ENCODE measurements at regions not wholly inside any gene's neighbourhood (a gene's known extent, or its start where the extent isn't known, plus 50 kb on each side); places are given as distances from the start of the nearest gene placed in this dataset.
"Not testable (repeated sequence)": the region's sequence is repeated elsewhere in the genome, so short reads cannot be mapped to it uniquely, and the experiment has no call there.

GRCh38 chr12:89205517-89205916 lies 146.8 kb downstream of the DUSP6 start:
- no peaks in the 10 kb centered on the region for H3K9me3 ChIP-seq (replicated peaks; ENCODE audit: low read length)
- no peaks in the 10 kb centered on the region for H3K27me3 ChIP-seq (ENCODE audit: control insufficient read depth, insufficient read depth, low read length)
- no peak overlapping the region for H3K4me2 ChIP-seq (ENCODE audit: low read length)
- H3K36me3 ChIP-seq (ENCODE audit: insufficient read depth, low read length) = no peaks in the 10 kb centered on the region
- peaks cover 12% of the 10 kb centered on the region for H3K4me1 ChIP-seq (ENCODE audit: control insufficient read depth, insufficient read depth, low read length)
- no peak overlapping the region for H3K9ac ChIP-seq (ENCODE audit: low read depth, low read length)
- H3K4me3 ChIP-seq (ENCODE audit: low read length) = no peak overlapping the region

DNA sequence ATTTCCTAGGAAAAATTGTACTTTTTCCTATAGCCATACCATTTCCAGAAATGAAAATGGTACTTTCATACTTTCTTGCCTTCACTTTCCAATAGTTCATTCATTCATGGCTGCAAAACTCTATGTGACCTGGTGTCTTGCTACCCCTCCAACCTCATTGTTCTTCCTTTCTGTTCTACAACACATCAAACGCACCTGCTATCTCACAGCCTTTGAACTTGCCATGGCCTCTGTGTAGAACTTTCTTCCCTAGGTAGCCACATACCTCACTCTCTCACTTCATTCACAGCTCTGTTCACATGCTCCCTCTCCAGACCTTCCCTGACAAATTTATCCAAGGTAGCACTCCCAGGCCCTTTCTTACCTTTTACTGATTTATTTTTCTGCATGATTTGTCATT lies 149.2 kb downstream of the DUSP6 start:
- Histone ChIP-seq H3K27me3 (ENCODE audit: control insufficient read depth, insufficient read depth, low read length) (no peaks in the 10 kb centered on the region), H3K4me2 (ENCODE audit: low read length) (no peak overlapping the region), H3K9me3 (replicated peaks; ENCODE audit: low read length) (no peaks in the 10 kb centered on the region), H3K9ac (ENCODE audit: low read depth, low read length) (no peak overlapping the region), H3K4me3 (ENCODE audit: low read length) (no peak overlapping the region), H3K4me1 (ENCODE audit: control insufficient read depth, insufficient read depth, low read length) (no peaks in the 10 kb centered on the region), H3K36me3 (ENCODE audit: insufficient read depth, low read length) (no peaks in the 10 kb centered on the region)

GRCh38 chr12:89200217-89200616 lies 152.1 kb downstream of the DUSP6 start:
- no peak overlapping the region for H3K4me3 ChIP-seq (ENCODE audit: low read length)
- no peaks in the 10 kb centered on the region for H3K4me1 ChIP-seq (ENCODE audit: control insufficient read depth, insufficient read depth, low read length)

GRCh38 chr12:89195470-89195869 lies 156.8 kb downstream of the DUSP6 start:
- Histone ChIP-seq H3K9ac (ENCODE audit: low read depth, low read length) (no peak overlapping the region), H3K4me2 (ENCODE audit: low read length) (no peak overlapping the region), H3K27me3 (ENCODE audit: control insufficient read depth, insufficient read depth, low read length) (no peaks in the 10 kb centered on the region), H3K4me3 (ENCODE audit: low read length) (no peak overlapping the region), H3K36me3 (ENCODE audit: insufficient read depth, low read length) (no peaks in the 10 kb centered on the region), H3K4me1 (ENCODE audit: control insufficient read depth, insufficient read depth, low read length) (peaks cover 4% of the 10 kb centered on the region), H3K9me3 (replicated peaks; ENCODE audit: low read length) (no peaks in the 10 kb centered on the region)

More at GRCh38 chr12:89200217-89200616, 152.1 kb downstream of the DUSP6 start:
- H3K27me3 ChIP-seq (ENCODE audit: control insufficient read depth, insufficient read depth, low read length) = no peaks in the 10 kb centered on the region
- H3K9ac ChIP-seq (ENCODE audit: low read depth, low read length) = no peak overlapping the region
- H3K4me2 ChIP-seq (ENCODE audit: low read length) = no peak overlapping the region
- H3K9me3 ChIP-seq (replicated peaks; ENCODE audit: low read length) = no peaks in the 10 kb centered on the region
- H3K36me3 ChIP-seq (ENCODE audit: insufficient read depth, low read length) = no peaks in the 10 kb centered on the region

GRCh38 chr12:89194683-89195082 lies 157.6 kb downstream of the DUSP6 start:
- H3K9ac ChIP-seq (ENCODE audit: low read depth, low read length) = no peak overlapping the region
- H3K4me3 ChIP-seq (ENCODE audit: low read length) = no peak overlapping the region
- peaks cover 4% of the 10 kb centered on the region for H3K4me1 ChIP-seq (ENCODE audit: control insufficient read depth, insufficient read depth, low read length)
- no peaks in the 10 kb centered on the region for H3K27me3 ChIP-seq (ENCODE audit: control insufficient read depth, insufficient read depth, low read length)
- H3K36me3 ChIP-seq (ENCODE audit: insufficient read depth, low read length) = no peaks in the 10 kb centered on the region
- H3K9me3 ChIP-seq (replicated peaks; ENCODE audit: low read length) = peaks cover under 1% of the 10 kb centered on the region
- no peak overlapping the region for H3K4me2 ChIP-seq (ENCODE audit: low read length)

- no peak overlapping the region for H3K4me3 ChIP-seq (ENCODE audit: low read length)
- peaks cover 6% of the 10 kb centered on the region for H3K9me3 ChIP-seq (replicated peaks; ENCODE audit: low read length)
- no peak overlapping the region for H3K4me2 ChIP-seq (ENCODE audit: low read length)
- peaks cover 4% of the 10 kb centered on the region for H3K4me1 ChIP-seq (ENCODE audit: control insufficient read depth, insufficient read depth, low read length)
- no peaks in the 10 kb centered on the region for H3K27me3 ChIP-seq (ENCODE audit: control insufficient read depth, insufficient read depth, low read length)
- H3K36me3 ChIP-seq (ENCODE audit: insufficient read depth, low read length) = no peaks in the 10 kb centered on the region
- H3K9ac ChIP-seq (ENCODE audit: low read depth, low read length) = no peak overlapping the region
Measured at GRCh38 chr12:89192429-89192828, 159.9 kb downstream of the DUSP6 start.

GRCh38 chr12:89191597-89191996 lies 160.7 kb downstream of the DUSP6 start:
- not testable (repeated sequence) for H3K4me2 ChIP-seq (ENCODE audit: low read length); H3K27me3 ChIP-seq (ENCODE audit: control insufficient read depth, insufficient read depth, low read length); H3K9me3 ChIP-seq (replicated peaks; ENCODE audit: low read length)

DNA sequence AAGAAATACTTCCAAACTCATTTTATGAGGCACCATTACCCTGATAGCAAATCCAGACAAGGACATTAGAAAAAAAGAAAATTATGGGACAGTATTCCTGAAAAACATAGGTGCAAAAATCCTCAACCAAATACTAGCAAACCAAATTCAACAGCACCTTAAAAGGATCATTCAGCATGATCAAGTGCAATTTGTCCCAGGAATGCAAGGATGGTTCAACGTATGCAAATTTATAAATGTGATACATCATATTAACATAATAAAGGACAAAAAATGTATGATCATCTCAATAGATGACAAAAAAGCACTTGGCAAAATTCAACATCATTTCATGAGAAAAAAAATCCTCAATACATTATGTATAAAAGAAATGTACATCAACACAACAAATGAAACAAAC lies 162.9 kb downstream of the DUSP6 start:
- H3K4me3 ChIP-seq (ENCODE audit: low read length) = no peak overlapping the region
- no peak overlapping the region for H3K4me2 ChIP-seq (ENCODE audit: low read length)
- H3K4me1 ChIP-seq (ENCODE audit: control insufficient read depth, insufficient read depth, low read length) = peaks cover 5% of the 10 kb centered on the region
- H3K9ac ChIP-seq (ENCODE audit: low read depth, low read length) = no peak overlapping the region
- peaks cover 6% of the 10 kb centered on the region for H3K9me3 ChIP-seq (replicated peaks; ENCODE audit: low read length)
- no peaks in the 10 kb centered on the region for H3K36me3 ChIP-seq (ENCODE audit: insufficient read depth, low read length)
- no peaks in the 10 kb centered on the region for H3K27me3 ChIP-seq (ENCODE audit: control insufficient read depth, insufficient read depth, low read length)

More at GRCh38 chr12:89191597-89191996, 160.7 kb downstream of the DUSP6 start:
- H3K4me3 ChIP-seq (ENCODE audit: low read length); H3K36me3 ChIP-seq (ENCODE audit: insufficient read depth, low read length); H3K4me1 ChIP-seq (ENCODE audit: control insufficient read depth, insufficient read depth, low read length); H3K9ac ChIP-seq (ENCODE audit: low read depth, low read length): not testable (repeated sequence)

- no peak overlapping the region for H3K4me2 ChIP-seq (ENCODE audit: low read length)
- no peaks in the 10 kb centered on the region for H3K27me3 ChIP-seq (ENCODE audit: control insufficient read depth, insufficient read depth, low read length)
- no peak overlapping the region for H3K9ac ChIP-seq (ENCODE audit: low read depth, low read length)
- H3K4me3 ChIP-seq (ENCODE audit: low read length) = no peak overlapping the region
- H3K36me3 ChIP-seq (ENCODE audit: insufficient read depth, low read length) = no peaks in the 10 kb centered on the region
- peaks cover 13% of the 10 kb centered on the region for H3K4me1 ChIP-seq (ENCODE audit: control insufficient read depth, insufficient read depth, low read length)
- H3K9me3 ChIP-seq (replicated peaks; ENCODE audit: low read length) = peaks cover 6% of the 10 kb centered on the region
Measured at GRCh38 chr12:89187507-89187906, 164.8 kb downstream of the DUSP6 start.

DNA sequence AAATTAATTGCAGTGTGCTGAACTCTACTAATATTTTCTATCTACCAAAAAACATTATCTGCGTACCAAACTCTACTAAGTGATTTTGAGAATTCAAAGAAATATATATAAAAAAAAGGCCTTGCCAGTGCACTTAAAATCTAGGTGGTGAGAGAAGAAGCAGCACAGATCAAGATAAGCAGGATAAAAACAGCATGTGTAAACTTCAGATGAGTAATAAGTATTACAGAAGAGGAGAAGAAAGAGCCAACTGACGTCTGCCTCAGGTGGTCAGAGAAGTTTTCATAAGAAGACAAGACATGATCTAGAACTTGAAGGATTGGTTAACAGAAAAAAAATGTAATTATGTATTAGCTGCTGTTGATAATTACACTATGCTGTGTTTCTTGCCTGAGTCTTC lies 166.4 kb downstream of the DUSP6 start:
- H3K9me3 ChIP-seq (replicated peaks; ENCODE audit: low read length) = peaks cover 6% of the 10 kb centered on the region
- H3K9ac ChIP-seq (ENCODE audit: low read depth, low read length) = no peak overlapping the region
- H3K4me2 ChIP-seq (ENCODE audit: low read length) = no peak overlapping the region
- H3K4me1 ChIP-seq (ENCODE audit: control insufficient read depth, insufficient read depth, low read length) = peaks cover 22% of the 10 kb centered on the region
- no peaks in the 10 kb centered on the region for H3K27me3 ChIP-seq (ENCODE audit: control insufficient read depth, insufficient read depth, low read length)
- no peaks in the 10 kb centered on the region for H3K36me3 ChIP-seq (ENCODE audit: insufficient read depth, low read length)
- no peak overlapping the region for H3K4me3 ChIP-seq (ENCODE audit: low read length)

GRCh38 chr12:89185181-89185580 lies 167.1 kb downstream of the DUSP6 start:
- Histone ChIP-seq H3K4me1 (ENCODE audit: control insufficient read depth, insufficient read depth, low read length) (peaks cover 29% of the 10 kb centered on the region), H3K9ac (ENCODE audit: low read depth, low read length) (no peak overlapping the region), H3K9me3 (replicated peaks; ENCODE audit: low read length) (peaks cover 6% of the 10 kb centered on the region), H3K4me2 (ENCODE audit: low read length) (no peak overlapping the region), H3K27me3 (ENCODE audit: control insufficient read depth, insufficient read depth, low read length) (no peaks in the 10 kb centered on the region), H3K36me3 (ENCODE audit: insufficient read depth, low read length) (no peaks in the 10 kb centered on the region), H3K4me3 (ENCODE audit: low read length) (no peak overlapping the region)

DNA sequence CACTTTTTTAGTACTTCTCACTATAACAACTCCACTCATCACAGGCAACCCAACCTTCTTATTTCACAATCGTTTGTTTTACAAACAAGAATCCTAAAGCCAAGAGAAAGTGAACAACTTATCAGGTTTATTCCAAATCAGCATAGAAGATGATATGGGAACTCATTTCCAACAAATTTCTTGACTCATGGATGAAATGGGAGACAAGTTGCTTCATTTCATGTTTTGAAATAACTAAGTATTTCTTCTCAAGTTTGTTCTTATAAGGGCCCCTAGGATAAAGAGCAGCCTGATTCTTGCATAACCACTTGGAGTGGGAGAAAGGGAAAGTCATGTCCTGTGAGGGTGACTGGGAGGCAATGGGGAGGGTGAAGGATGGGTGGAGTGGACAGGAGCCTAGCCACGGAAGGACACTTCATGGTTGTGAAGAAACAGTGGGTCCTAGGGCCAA lies 168.3 kb downstream of the DUSP6 start:
- Histone ChIP-seq H3K36me3 (ENCODE audit: insufficient read depth, low read length) (no peaks in the 10 kb centered on the region), H3K4me1 (ENCODE audit: control insufficient read depth, insufficient read depth, low read length) (peaks cover 35% of the 10 kb centered on the region), H3K9me3 (replicated peaks; ENCODE audit: low read length) (no peaks in the 10 kb centered on the region), H3K4me2 (ENCODE audit: low read length) (no peak overlapping the region), H3K9ac (ENCODE audit: low read depth, low read length) (no peak overlapping the region), H3K27me3 (ENCODE audit: control insufficient read depth, insufficient read depth, low read length) (no peaks in the 10 kb centered on the region), H3K4me3 (ENCODE audit: low read length) (no peak overlapping the region)

Measured in skeletal muscle satellite cell (primary cell).